ENCODE measurements at regions not wholly inside any gene's neighbourhood (a gene's known extent, or its start where the extent isn't known, plus 50 kb on each side); places are given as distances from the start of the nearest gene placed in this dataset.

DNA sequence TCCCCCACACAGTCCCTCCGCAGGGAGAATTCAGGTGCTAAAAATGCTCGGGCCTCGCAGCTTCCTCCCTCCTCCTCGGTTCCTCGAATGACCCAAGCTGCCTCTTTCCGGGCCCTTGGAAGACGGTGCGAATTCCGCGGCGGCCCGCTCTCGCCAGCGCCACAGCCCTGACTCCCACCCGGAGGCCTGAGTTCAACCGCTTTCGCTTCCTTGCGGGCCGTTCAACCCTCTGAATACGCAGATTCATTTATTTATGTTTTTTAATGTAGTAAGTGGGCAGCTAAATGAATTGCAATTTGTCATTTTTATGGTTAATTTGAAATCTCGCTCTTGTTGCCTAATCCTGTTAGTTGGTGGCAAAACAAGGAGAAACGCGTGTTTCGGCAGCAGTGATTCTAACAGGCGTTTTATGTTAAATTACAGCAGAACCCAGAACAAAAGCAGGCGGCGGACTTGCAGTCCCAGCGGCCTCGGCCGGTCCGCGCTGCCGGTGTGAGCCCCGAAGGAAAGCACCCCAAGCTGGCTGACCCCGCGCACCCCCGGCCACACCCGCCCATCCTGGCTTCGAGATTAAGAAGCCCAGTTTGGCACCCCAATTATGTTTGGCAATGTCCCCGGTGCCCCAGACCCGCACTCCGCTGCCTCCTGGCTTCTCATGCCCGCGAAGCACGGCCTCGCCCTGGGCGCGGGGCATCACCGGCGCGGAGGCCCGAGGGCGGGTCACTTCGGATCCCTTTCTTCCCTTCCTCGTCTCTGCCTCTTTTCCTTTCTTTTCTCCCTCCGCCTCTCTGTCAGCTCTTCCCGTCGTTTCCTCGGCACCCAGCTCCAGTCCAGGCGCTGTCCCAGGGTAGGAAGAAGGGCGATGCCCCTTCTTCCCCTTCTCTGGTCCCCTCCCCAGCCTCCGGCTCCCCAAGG is 75.9 kb downstream of the INSIG1 start:
- peak overlapping the region; percentile 18 for H3K4me3 ChIP-seq (ENCODE audit: low read depth, low read length)
- TF ChIP-seq, protein P1, sequence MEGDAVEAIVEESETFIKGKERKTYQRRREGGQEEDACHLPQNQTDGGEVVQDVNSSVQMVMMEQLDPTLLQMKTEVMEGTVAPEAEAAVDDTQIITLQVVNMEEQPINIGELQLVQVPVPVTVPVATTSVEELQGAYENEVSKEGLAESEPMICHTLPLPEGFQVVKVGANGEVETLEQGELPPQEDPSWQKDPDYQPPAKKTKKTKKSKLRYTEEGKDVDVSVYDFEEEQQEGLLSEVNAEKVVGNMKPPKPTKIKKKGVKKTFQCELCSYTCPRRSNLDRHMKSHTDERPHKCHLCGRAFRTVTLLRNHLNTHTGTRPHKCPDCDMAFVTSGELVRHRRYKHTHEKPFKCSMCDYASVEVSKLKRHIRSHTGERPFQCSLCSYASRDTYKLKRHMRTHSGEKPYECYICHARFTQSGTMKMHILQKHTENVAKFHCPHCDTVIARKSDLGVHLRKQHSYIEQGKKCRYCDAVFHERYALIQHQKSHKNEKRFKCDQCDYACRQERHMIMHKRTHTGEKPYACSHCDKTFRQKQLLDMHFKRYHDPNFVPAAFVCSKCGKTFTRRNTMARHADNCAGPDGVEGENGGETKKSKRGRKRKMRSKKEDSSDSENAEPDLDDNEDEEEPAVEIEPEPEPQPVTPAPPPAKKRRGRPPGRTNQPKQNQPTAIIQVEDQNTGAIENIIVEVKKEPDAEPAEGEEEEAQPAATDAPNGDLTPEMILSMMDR (IDR thresholded peaks at IDR 0.05; ENCODE audit: low read depth, low read length) = no peak

DNA sequence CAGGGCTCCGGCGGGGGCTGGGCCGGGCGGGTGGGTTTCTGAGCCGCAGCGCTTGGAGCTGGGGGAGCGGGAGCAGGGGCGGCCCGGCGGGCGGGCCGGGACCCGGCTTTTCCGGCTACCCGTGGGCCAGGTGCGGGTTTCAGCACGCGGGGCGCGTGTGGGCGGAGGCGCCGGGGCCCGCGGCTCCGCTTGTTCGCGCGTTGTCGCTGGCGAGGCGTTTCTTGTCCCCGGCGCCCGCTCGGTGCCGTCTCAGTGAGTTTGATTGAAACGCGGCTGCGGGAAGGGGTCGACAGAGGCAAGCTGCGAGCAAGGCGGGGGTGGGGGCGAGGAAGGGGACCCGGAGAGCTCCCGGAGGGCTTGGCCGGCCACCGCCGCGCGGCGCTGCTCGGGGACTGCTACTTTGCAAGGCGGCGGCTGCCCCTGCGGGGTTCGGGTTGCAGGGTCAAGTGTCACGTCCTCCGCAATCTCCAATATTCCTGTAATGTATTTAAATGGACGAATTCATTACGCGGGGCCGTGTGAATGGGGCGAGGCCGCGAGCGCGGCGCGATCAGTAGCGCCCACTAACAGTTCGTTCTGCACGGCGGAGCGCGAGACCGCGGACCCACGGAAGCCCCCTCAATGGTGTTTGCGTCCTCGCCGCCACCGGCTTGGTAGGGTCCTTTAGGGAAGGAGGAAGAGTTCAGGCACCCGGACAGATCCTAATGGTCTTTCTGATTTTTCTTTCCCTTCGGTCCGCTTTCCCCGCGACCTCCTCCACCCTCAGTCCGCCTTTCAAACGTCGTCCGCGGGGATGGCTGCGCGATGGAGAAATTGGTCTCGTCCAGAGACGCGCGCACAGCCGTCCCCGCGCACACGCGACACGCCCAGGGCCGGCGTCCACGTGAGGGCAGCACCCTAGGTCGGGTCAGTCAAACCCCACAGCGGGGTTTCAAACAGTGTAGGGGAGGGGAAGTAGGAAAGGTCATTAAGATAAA is 76.9 kb downstream of the INSIG1 start:
- H3K4me3 ChIP-seq (ENCODE audit: low read depth, low read length) = no peak overlapping the region
- TF ChIP-seq, protein P1 (IDR thresholded peaks at IDR 0.05; ENCODE audit: low read depth, low read length) = no peak

DNA sequence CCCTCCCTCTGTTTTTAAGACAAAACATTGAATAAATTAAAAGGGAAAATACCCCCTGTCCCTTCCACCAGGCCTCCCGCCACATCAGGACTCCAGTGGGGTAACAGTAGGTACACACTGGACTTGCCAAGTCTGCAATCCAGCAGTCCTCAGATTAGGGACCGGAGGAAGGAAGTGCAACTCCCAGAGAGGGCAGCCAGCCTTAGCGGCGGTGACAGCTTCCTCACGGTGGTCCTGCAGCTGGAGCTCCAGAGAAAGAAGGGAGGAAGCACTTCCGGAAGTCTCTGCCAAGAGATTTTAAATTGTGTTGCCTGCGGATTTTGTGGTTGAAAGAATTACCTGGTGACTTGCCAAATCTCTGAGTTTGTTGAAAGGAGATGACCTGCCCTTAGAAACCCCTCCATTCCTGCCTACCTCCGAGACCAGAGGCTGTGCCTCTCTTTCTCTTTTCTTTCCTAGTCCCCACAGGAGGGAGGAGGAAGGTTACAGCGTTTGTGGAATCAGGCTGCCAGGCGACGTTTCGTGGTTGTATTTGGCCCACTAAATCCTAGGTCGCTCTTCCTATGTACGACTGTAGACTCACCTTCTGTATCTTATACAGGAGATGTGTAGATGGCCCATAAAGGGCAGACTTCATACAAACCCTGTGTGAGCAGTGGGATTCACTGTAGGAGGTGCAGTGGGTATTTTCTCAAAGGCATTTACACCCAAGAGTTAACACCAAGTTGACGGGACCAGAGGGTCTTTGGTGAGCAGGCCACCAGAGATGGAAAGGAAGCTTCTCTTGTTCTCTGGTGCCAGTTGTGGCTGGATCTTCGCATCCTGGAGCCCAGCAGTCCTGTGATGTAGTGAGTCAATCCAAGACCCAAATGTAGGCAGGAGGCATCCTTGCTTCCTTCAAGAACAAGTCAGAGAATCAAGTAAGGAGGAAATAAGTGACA is 77.9 kb downstream of the INSIG1 start:
- TF ChIP-seq, protein P1 (IDR thresholded peaks at IDR 0.05; ENCODE audit: low read depth, low read length) = no peak
- H3K4me3 ChIP-seq (ENCODE audit: low read depth, low read length) = no peak overlapping the region

DNA sequence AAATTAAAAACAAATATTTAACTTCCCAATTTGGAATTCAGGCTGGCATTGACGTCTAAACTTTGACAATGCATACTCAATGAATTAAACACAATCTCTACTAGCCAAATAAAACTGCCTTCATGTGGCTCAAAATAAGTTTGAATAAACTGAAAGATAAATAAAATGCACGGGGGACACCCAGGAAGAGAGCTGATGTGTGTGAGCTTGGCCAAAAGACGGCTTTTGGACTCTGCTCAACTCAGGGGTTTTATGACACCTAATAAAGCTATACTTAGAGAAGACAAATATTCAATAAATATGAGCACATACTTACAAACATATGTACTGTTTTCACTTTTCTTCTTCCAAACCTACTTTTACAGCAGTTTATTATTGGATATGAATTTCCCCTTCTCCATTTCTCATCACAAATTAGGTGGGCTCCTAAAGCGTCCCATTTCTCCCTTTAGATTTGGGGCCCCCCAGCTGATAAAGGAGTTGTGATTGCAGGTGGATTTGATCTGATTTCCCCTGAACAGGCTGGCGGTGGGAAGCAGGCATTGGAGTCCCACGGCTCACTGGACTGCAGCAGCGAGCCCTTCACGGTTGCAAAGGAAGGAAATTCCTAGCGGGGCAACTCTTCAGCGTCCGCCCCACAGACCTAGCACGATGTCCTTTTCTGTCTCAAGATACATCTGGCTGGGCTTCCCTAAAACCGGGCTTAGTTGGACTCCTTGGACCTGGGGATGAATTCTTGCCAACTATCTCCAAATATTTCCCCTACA is 79.6 kb downstream of the INSIG1 start:
- TF ChIP-seq, protein P1 (IDR thresholded peaks at IDR 0.05; ENCODE audit: low read depth, low read length) = no peak
- H3K4me3 ChIP-seq (ENCODE audit: low read depth, low read length) = 0 out of 2 replicates have a peak overlapping the region, but pooled peaks have one; percentile 9

DNA sequence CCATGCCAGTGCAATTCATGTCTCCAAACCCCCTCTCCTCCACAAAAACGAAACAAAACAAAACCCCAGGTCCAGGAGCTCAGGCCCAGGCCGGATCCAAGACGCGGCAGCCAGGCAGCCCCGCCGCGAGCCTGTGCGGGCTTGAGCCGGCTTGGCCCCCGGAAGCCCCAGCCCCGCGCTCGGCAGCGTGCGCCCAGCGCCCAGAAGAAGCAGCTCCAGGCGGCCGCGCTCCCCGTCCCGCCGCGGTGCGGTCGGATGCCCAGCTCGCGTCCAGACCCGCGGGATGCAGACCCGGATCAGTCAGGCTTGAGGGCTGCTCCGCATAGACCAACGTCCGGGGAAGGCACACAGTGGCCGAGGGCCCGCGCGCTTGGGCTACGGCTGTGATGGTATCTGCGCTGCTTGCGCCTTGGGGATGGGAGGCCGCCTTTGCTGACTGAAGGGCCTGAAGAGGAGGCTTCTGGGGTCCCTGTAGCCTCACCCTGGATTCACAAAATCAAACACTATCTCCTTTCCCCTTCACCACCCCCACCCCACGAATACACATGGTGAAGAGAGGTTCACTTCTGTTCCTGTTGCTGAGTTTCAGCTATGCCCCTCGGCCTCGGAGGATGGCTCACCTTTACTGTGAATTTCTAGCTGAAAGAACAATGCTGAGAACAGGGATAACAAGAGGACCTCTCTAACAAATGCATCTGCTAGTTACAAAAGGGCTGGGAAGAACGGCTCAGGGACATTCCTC is 79.9 kb upstream of the EN2 start:
- TF ChIP-seq, protein P1 (IDR thresholded peaks at IDR 0.05; ENCODE audit: low read depth, low read length) = no peak
- H3K4me3 ChIP-seq (ENCODE audit: low read depth, low read length) = 0 out of 2 replicates have a peak overlapping the region, but pooled peaks have one; percentile 9

Measured in WI38 (cell line).